Fibroblast of the aortic adventitia (primary cell): ENCODE measurements at regions not wholly inside any gene's neighbourhood (a gene's known extent, or its start where the extent isn't known, plus 50 kb on each side); places are given as distances from the start of the nearest gene placed in this dataset.

Experiments used
- DNase-seq: peaks from one replicate; pipeline ENCODE4 v3.0.0-alpha.2; 2010; ENCODE audit warnings: low read depth
- H3K4me3 ChIP-seq: 2 replicates; pipeline ENCODE4 v1.5.1; 2011; ENCODE audit warnings: low read depth, mild to moderate bottlenecking, control low read depth, low read length, moderate library complexity
- CTCF ChIP-seq: IDR thresholded peaks from 2 replicates; pipeline ENCODE4 v1.5.1; 2011; ENCODE audit warnings: mild to moderate bottlenecking, low read length, control low read depth, inconsistent platforms; ENCODE audit not compliant: insufficient read depth

DNA sequence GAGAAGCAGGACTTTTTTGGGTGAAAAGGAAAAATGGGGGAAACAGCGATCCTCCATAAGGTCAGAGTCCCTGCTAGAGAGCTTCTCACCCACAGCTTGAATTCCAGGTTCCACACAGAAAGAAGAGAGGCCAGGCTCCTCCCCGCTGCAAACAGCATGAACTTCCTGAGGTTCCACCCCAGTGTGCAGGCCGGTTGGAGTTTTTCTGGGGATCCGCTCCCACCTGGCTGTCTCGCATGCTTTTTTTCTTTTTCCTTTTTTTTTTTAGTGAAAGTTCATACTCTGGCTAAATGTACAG is 595.1 kb upstream of the ZP4 start:
- TF ChIP-seq CTCF = no peak
- peak overlapping the region; percentile 51 for H3K4me3 ChIP-seq
- peak; percentile 27 for DNase-seq

- TF ChIP-seq CTCF = no peak
- H3K4me3 ChIP-seq = peak overlapping the region; percentile 51
- peak; percentile 60 for DNase-seq
Observed at GRCh38 chr1:238485057-238485911, 594.6 kb upstream of the ZP4 start.

- peak; percentile 20 for DNase-seq
- TF ChIP-seq CTCF = no peak
- peak overlapping the region; percentile 19 for H3K4me3 ChIP-seq
Observed at GRCh38 chr1:238484121-238484520, 593.4 kb upstream of the ZP4 start.

GRCh38 chr1:238476841-238477240 is 586.1 kb upstream of the ZP4 start:
- no peak for DNase-seq
- TF ChIP-seq CTCF = no peak
- H3K4me3 ChIP-seq = no peak overlapping the region

DNA sequence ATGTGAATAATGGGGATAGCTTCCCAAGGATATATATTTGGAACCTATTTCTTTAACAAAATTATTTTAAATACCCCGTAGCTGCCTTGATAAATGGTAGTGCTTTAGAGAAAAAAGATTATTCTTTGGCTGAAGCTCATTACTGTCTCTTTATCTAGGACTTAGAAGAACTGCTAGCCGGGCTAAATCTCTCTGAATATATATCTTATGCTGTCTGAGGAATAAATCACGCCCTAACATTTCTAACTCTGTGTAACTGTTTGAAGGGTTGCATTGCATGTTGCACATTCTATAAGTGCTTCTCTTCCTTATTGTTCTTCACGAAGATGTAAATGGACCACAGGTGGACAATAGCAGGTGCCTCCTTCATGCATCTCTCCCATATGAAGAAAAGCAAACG is 585.0 kb upstream of the ZP4 start:
- no peak overlapping the region for H3K4me3 ChIP-seq
- DNase-seq = no peak
- no peak for TF ChIP-seq CTCF

GRCh38 chr1:238474263-238474662 is 583.5 kb upstream of the ZP4 start:
- no peak for DNase-seq
- no peak overlapping the region for H3K4me3 ChIP-seq
- TF ChIP-seq CTCF = no peak
